SK-N-SH (cell line): ENCODE measurements at regions not wholly inside any gene's neighbourhood (a gene's known extent, or its start where the extent isn't known, plus 50 kb on each side); places are given as distances from the start of the nearest gene placed in this dataset.

Source experiments
- CTCF ChIA-PET: fragments of 300-600, 350-600 bp; formaldehyde crosslinking; extraction: SDS; loops from one replicate; lab custom pipeline; 2021; lab: Yijun Ruan, JAX
- POLR2A ChIA-PET: fragments of 350-600 bp; sonication (Branson Sonifier 250); formaldehyde crosslinking; extraction: SDS; loops from one replicate; lab custom pipeline; 2020; ENCODE audit warnings: antibody characterized with exemption, inconsistent platforms; lab: Yijun Ruan, JAX
- DNase-seq: peaks from one replicate; pipeline ENCODE4 v3.0.0; 2012
- H2AFZ ChIP-seq: fragments of 200-600 bp; sonication (generic); 2 replicates; pipeline ENCODE4 v1.8.1; 2016; ENCODE audit warnings: antibody characterized with exemption, mild to moderate bottlenecking, low read depth
- H3F3A ChIP-seq: fragments of 200-600 bp; sonication (generic); replicated peaks from 2 replicates; pipeline ENCODE3; 2016; ENCODE audit warnings: antibody characterized with exemption, mild to moderate bottlenecking; ENCODE audit not compliant: insufficient read depth
- H3K27ac ChIP-seq, 2 experiments: fragments of 200-500 bp in 1 of 2; fragments of 200-600 bp in 1 of 2; sonication (Bioruptor generic) in 1 of 2; sonication (generic), shearing (Covaris generic) in 1 of 2; 2 replicates each; pipeline versions ENCODE4 v1.5.1 to v1.6.1; 2014 to 2016; ENCODE audit warnings: low read depth in 2 of 2, inconsistent platforms in 1 of 2, low read length in 1 of 2, mild to moderate bottlenecking in 1 of 2, mixed read lengths in 1 of 2
- H3K27me3 ChIP-seq: fragments of 200-600 bp; sonication (generic), shearing (Covaris generic); 2 replicates; pipeline ENCODE4 v1.6.1; 2016; ENCODE audit warnings: mixed run types; ENCODE audit not compliant: insufficient read depth
- H3K36me3 ChIP-seq, 2 experiments: fragments of 200-500 bp in 1 of 2; fragments of 200-600 bp in 1 of 2; sonication (Bioruptor generic) in 1 of 2; sonication (generic) in 1 of 2; replicated peaks in 1 of 2; 2 replicates each; pipeline versions ENCODE3 to v1.5.1; 2014 to 2016; ENCODE audit warnings: low read length in 1 of 2, mild to moderate bottlenecking in 1 of 2; ENCODE audit not compliant: insufficient read depth in 2 of 2, control insufficient read depth in 1 of 2
- H3K4me1 ChIP-seq, 2 experiments: fragments of 200-500 bp in 1 of 2; fragments of 200-600 bp in 1 of 2; sonication (Bioruptor generic) in 1 of 2; sonication (generic), shearing (Covaris generic) in 1 of 2; 2 replicates each; pipeline versions ENCODE4 v1.5.1 to v1.6.1; 2014 to 2016; ENCODE audit warnings: low read depth in 1 of 2, low read length in 1 of 2, mixed run types in 1 of 2; ENCODE audit not compliant: insufficient read depth in 2 of 2, control insufficient read depth in 1 of 2
- H3K4me2 ChIP-seq: fragments of 200-600 bp; sonication (generic), shearing (Covaris generic); 2 replicates; pipeline ENCODE4 v1.6.1; 2017; ENCODE audit warnings: mixed run types
- H3K4me3 ChIP-seq, 2 experiments: fragments of 200-500 bp in 1 of 2; fragments of 200-600 bp in 1 of 2; sonication (Bioruptor generic) in 1 of 2; sonication (generic), shearing (Covaris generic) in 1 of 2; 2 replicates each; pipeline versions ENCODE4 v1.5.1 to v1.8.1; 2014 to 2016; ENCODE audit warnings: low read depth in 2 of 2, inconsistent platforms in 1 of 2, low read length in 1 of 2, mild to moderate bottlenecking in 1 of 2, mixed read lengths in 1 of 2, moderate library complexity in 1 of 2
- H3K79me2 ChIP-seq: fragments of 200-600 bp; sonication (generic); 2 replicates; pipeline ENCODE4 v1.8.1; 2017; ENCODE audit warnings: mild to moderate bottlenecking; ENCODE audit not compliant: insufficient read depth
- H3K9ac ChIP-seq: fragments of 200-600 bp; sonication (generic); 2 replicates; pipeline ENCODE4 v1.6.1; 2017; ENCODE audit warnings: mixed run types
- H3K9me2 ChIP-seq: fragments of 200-600 bp; sonication (generic); 2 replicates; pipeline ENCODE4 v1.6.1; 2017; ENCODE audit warnings: mixed run types
- H3K9me3 ChIP-seq: fragments of 200-600 bp; sonication (generic); 2 replicates; pipeline ENCODE4 v1.6.1; 2017; ENCODE audit warnings: mixed run types, mild to moderate bottlenecking, moderate library complexity
- H4K20me1 ChIP-seq: fragments of 200-600 bp; sonication (generic); 2 replicates; pipeline ENCODE4 v1.6.1; 2017; ENCODE audit warnings: mild to moderate bottlenecking, mixed run types; ENCODE audit not compliant: insufficient read depth
- CHD2 ChIP-seq: fragments of 150-350 bp; IDR thresholded peaks from 2 replicates; pipeline ENCODE4 v1.6.1; 2018; ENCODE audit warnings: low read length; ENCODE audit not compliant: partially characterized antibody
- ELF1 ChIP-seq: IDR thresholded peaks from 2 replicates; pipeline ENCODE4 v1.4.0; 2012
- EP300 ChIP-seq, 2 experiments: IDR thresholded peaks; 2 replicates each; pipeline versions ENCODE4 v1.4.0 to v1.6.1; 2012; ENCODE audit warnings: borderline replicate concordance in 1 of 2, low read depth in 1 of 2, low read length in 1 of 2
- FOSL2 ChIP-seq: IDR thresholded peaks from 2 replicates; pipeline ENCODE4 v1.4.0; 2012; ENCODE audit warnings: low read depth, mild to moderate bottlenecking, moderate library complexity, borderline replicate concordance
- FOXM1 ChIP-seq: IDR thresholded peaks from 2 replicates; pipeline ENCODE4 v1.4.0; 2012; ENCODE audit warnings: low read depth, mild to moderate bottlenecking
- JUND ChIP-seq: IDR thresholded peaks from 2 replicates; pipeline ENCODE4 v1.4.0; 2012
- MEF2A ChIP-seq: IDR thresholded peaks from 2 replicates; pipeline ENCODE4 v1.4.0; 2012; ENCODE audit warnings: low read depth, borderline replicate concordance
- MXI1 ChIP-seq: IDR thresholded peaks from 2 replicates; pipeline ENCODE4 v1.6.1; 2012; ENCODE audit warnings: mild to moderate bottlenecking, low read depth, low read length, improper control_type of control experiment
- NFIC ChIP-seq: IDR thresholded peaks from 2 replicates; pipeline ENCODE4 v1.4.0; 2012; ENCODE audit warnings: borderline replicate concordance
- NRF1 ChIP-seq: IDR thresholded peaks from 2 replicates; pipeline ENCODE4 v1.6.1; 2012; ENCODE audit warnings: low read depth, mild to moderate bottlenecking, low read length
- RCOR1 ChIP-seq: fragments of 150-350 bp; IDR thresholded peaks from 2 replicates; pipeline ENCODE4 v1.6.1; 2017; ENCODE audit warnings: antibody characterized with exemption, low read length
- RXRA ChIP-seq: IDR thresholded peaks from 2 replicates; pipeline ENCODE4 v1.4.0; 2012; ENCODE audit warnings: low read depth, mild to moderate bottlenecking, borderline replicate concordance
- SMC3 ChIP-seq: IDR thresholded peaks from 2 replicates; pipeline ENCODE4 v1.6.1; 2012; ENCODE audit warnings: low read depth, low read length, improper control_type of control experiment
- TAF1 ChIP-seq: IDR thresholded peaks from 2 replicates; pipeline ENCODE4 v1.6.1; 2012; ENCODE audit warnings: low read depth, mild to moderate bottlenecking, low read length, moderate library complexity, borderline replicate concordance
- TCF12 ChIP-seq: IDR thresholded peaks from 2 replicates; pipeline ENCODE4 v1.4.0; 2012
- WGBS: methylation state at CpG from one replicate; pipeline ENCODE4 v1.1.6; 2017; ENCODE audit warnings: low lambda C conversion rate; 5-methylcytosine and 5-hydroxymethylcytosine counted together
- TF ChIP-seq, protein P1 (sequence below): IDR thresholded peaks from 2 replicates; pipeline ENCODE4 v1.6.1; 2012; ENCODE audit warnings: mild to moderate bottlenecking, low read depth, low read length, moderate library complexity
- TF ChIP-seq, protein P2 (sequence below): IDR thresholded peaks from 2 replicates; pipeline ENCODE4 v1.4.0; 2012; ENCODE audit warnings: low read depth, borderline replicate concordance
- TF ChIP-seq, protein P3 (sequence below): IDR thresholded peaks from 2 replicates; pipeline ENCODE4 v1.4.0; 2012; ENCODE audit warnings: low read depth
- TF ChIP-seq, protein P4 (sequence below): fragments of 200-600 bp; sonication (generic); IDR thresholded peaks from 2 replicates; pipeline ENCODE4 v1.6.1; 2017; ENCODE audit warnings: antibody characterized with exemption, mild to moderate bottlenecking, moderate library complexity

DNA sequence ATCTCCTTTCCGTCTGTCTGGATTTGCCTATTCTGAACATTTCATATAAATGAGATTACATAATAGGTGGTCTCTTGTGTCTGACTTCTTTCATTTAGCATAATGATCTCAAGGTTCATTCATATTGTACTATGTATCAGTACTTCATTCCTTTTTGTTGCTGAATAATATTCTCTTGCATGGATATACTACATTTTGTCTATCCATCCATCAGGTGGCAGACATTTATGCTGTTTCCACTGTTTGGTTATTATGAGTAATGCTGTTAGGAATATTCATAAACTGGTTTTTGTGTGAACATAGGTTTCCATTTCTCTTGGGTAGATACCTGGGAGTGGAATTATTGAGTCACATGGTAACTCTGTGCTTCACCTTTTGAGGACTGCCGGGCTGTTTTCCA, 148.2 kb upstream of the PMEPA1 start:
- Histone ChIP-seq H4K20me1 (no peaks in the 10 kb centered on the region), H3K9ac (no peak overlapping the region), H3K27me3 (no peaks in the 10 kb centered on the region; the same call in 1 of the 2 replicates), H3K27ac (no peak overlapping the region), H2AFZ (no peak overlapping the region), H3K9me3 (no peaks in the 10 kb centered on the region), H3F3A (no peaks in the 10 kb centered on the region), H3K4me3 (no peak overlapping the region), H3K4me2 (no peak overlapping the region), H3K4me1 (no peaks in the 10 kb centered on the region; a peak in 1 of 4 replicates), H3K36me3 (no peaks in the 10 kb centered on the region), H3K79me2 (no peaks in the 10 kb centered on the region), H3K9me2 (no peaks in the 10 kb centered on the region)
- ChIA-PET POLR2A (no interaction called here), CTCF (interaction anchor here (1.0 to 1.5 kb wide), 2 partner anchors 19 to 20 kb away, joined by 3 read pairs; no protein-coding TSS in a partner anchor)
- DNase-seq, result no peak
- 84% methylated on average over 2 of the region's 2 CpGs for WGBS
- TF ChIP-seq JUND, result no peak
- TF ChIP-seq, protein P1, sequence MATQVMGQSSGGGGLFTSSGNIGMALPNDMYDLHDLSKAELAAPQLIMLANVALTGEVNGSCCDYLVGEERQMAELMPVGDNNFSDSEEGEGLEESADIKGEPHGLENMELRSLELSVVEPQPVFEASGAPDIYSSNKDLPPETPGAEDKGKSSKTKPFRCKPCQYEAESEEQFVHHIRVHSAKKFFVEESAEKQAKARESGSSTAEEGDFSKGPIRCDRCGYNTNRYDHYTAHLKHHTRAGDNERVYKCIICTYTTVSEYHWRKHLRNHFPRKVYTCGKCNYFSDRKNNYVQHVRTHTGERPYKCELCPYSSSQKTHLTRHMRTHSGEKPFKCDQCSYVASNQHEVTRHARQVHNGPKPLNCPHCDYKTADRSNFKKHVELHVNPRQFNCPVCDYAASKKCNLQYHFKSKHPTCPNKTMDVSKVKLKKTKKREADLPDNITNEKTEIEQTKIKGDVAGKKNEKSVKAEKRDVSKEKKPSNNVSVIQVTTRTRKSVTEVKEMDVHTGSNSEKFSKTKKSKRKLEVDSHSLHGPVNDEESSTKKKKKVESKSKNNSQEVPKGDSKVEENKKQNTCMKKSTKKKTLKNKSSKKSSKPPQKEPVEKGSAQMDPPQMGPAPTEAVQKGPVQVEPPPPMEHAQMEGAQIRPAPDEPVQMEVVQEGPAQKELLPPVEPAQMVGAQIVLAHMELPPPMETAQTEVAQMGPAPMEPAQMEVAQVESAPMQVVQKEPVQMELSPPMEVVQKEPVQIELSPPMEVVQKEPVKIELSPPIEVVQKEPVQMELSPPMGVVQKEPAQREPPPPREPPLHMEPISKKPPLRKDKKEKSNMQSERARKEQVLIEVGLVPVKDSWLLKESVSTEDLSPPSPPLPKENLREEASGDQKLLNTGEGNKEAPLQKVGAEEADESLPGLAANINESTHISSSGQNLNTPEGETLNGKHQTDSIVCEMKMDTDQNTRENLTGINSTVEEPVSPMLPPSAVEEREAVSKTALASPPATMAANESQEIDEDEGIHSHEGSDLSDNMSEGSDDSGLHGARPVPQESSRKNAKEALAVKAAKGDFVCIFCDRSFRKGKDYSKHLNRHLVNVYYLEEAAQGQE, result no peak
- TF ChIP-seq, protein P2, sequence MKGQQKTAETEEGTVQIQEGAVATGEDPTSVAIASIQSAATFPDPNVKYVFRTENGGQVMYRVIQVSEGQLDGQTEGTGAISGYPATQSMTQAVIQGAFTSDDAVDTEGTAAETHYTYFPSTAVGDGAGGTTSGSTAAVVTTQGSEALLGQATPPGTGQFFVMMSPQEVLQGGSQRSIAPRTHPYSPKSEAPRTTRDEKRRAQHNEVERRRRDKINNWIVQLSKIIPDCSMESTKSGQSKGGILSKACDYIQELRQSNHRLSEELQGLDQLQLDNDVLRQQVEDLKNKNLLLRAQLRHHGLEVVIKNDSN, result no peak
- TF ChIP-seq SMC3, result no peak
- TF ChIP-seq, protein P3, sequence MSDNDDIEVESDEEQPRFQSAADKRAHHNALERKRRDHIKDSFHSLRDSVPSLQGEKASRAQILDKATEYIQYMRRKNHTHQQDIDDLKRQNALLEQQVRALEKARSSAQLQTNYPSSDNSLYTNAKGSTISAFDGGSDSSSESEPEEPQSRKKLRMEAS, result no peak
- TF ChIP-seq EP300 (IDR thresholded peaks at IDR 0.05; ENCODE audit: borderline replicate concordance in 1 of 2, low read depth in 1 of 2, low read length in 1 of 2), result no peak
- TF ChIP-seq RXRA, result no peak
- no peak for TF ChIP-seq CHD2
- TF ChIP-seq FOXM1, result no peak
- TF ChIP-seq TCF12, result no peak
- no peak for TF ChIP-seq MEF2A
- no peak for TF ChIP-seq TAF1
- no peak for TF ChIP-seq NFIC
- TF ChIP-seq FOSL2, result no peak

DNA sequence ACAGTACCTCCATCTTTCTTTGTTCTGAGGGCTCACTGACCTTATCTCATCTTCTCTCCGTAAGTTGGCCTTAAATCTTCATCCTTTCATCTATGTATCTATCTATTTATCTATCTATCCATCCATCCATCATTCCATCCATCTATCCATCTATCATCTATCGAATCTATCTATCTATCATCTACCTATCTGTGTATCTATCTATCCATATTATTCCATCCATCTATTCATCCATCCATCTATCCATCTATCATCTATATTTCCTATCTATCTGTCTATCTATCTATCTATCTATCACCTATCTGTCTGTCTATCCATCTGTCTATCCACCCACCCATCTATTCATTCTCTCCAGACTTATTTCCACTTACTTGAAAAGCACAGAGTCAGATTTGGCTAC, 147.3 kb upstream of the PMEPA1 start:
- H3K4me2 ChIP-seq, result no peak overlapping the region
- H3K27me3 ChIP-seq, result no peaks in the 10 kb centered on the region; the same call in 1 of the 2 replicates
- no peak overlapping the region for H3K27ac ChIP-seq
- no peaks in the 10 kb centered on the region for H3F3A ChIP-seq
- H3K4me1 ChIP-seq, result no peaks in the 10 kb centered on the region; a peak in 1 of 4 replicates
- WGBS, result 24% methylated on average over 2 of the region's 2 CpGs
- no peak overlapping the region for H2AFZ ChIP-seq
- H3K36me3 ChIP-seq, result no peaks in the 10 kb centered on the region
- ChIA-PET POLR2A (no interaction called here), CTCF (interaction anchor here (1.0 to 1.5 kb wide), 3 partner anchors 14 to 19 kb away, joined by 3 to 4 read pairs (median 3); no protein-coding TSS in a partner anchor)
- H3K79me2 ChIP-seq, result no peaks in the 10 kb centered on the region
- DNase-seq, result no peak
- H3K9ac ChIP-seq, result no peak overlapping the region
- H3K4me3 ChIP-seq, result no peak overlapping the region
- no peaks in the 10 kb centered on the region for H3K9me2 ChIP-seq
- no peaks in the 10 kb centered on the region for H4K20me1 ChIP-seq
- H3K9me3 ChIP-seq, result no peaks in the 10 kb centered on the region
- TF ChIP-seq RCOR1 (no peak), FOXM1 (no peak), CHD2 (no peak), NRF1 (no peak), MXI1 (no peak), NFIC (no peak), ELF1 (no peak)
- TF ChIP-seq, protein P1, result no peak
- TF ChIP-seq, protein P4, sequence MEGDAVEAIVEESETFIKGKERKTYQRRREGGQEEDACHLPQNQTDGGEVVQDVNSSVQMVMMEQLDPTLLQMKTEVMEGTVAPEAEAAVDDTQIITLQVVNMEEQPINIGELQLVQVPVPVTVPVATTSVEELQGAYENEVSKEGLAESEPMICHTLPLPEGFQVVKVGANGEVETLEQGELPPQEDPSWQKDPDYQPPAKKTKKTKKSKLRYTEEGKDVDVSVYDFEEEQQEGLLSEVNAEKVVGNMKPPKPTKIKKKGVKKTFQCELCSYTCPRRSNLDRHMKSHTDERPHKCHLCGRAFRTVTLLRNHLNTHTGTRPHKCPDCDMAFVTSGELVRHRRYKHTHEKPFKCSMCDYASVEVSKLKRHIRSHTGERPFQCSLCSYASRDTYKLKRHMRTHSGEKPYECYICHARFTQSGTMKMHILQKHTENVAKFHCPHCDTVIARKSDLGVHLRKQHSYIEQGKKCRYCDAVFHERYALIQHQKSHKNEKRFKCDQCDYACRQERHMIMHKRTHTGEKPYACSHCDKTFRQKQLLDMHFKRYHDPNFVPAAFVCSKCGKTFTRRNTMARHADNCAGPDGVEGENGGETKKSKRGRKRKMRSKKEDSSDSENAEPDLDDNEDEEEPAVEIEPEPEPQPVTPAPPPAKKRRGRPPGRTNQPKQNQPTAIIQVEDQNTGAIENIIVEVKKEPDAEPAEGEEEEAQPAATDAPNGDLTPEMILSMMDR, result no peak
